Naive thymus-derived CD4-positive, alpha-beta T cell (primary cell): ENCODE measurements at regions not wholly inside any gene's neighbourhood (a gene's known extent, or its start where the extent isn't known, plus 50 kb on each side); places are given as distances from the start of the nearest gene placed in this dataset.
A peak's percentile ranks its signal among the peaks of the same experiment; 100 is the strongest.

Source experiments
- ATAC-seq: fragments of 150-1000 bp; cut with Tn5 transposase; 2 replicates; pipeline ENCODE4 v1.10.0; 2021; ENCODE audit warnings: mild to moderate bottlenecking, moderate library complexity
- CTCF ChIA-PET: fragments of 350-600 bp; sonication (Branson Sonifier 250); formaldehyde crosslinking; loops from one replicate; lab custom pipeline; 2021; ENCODE audit warnings: antibody characterized with exemption; lab: Charles Lee
- POLR2A ChIA-PET: fragments of 350-600 bp; sonication (Branson Sonifier 250); formaldehyde crosslinking; loops from one replicate; lab custom pipeline; 2021; ENCODE audit warnings: antibody characterized with exemption, inconsistent platforms; lab: Charles Lee
- DNase-seq, 9 donors: peaks; one replicate each; pipeline versions ENCODE4 v3.0.0 to v3.0.0-alpha.2; 2020 to 2022; ENCODE audit warnings: mixed read lengths in 1 of 9
- H3K27ac ChIP-seq: one replicate; pipeline ENCODE4 v1.7.0; 2013; ENCODE audit warnings: mild to moderate bottlenecking, low read depth, low read length, moderate library complexity
- H3K27me3 ChIP-seq, 2 donors: one replicate each; pipeline ENCODE4 v1.7.0; 2013; ENCODE audit warnings: low read length in 2 of 2, mild to moderate bottlenecking in 2 of 2, moderate library complexity in 2 of 2; ENCODE audit not compliant: control insufficient read depth in 2 of 2, insufficient read depth in 2 of 2
- H3K36me3 ChIP-seq, 3 experiments: 1 replicate in 2 of 3; 2 replicates in 1 of 3; pipeline ENCODE4 v1.7.0; 2013; ENCODE audit warnings: low read length in 3 of 3, mild to moderate bottlenecking in 3 of 3, moderate library complexity in 1 of 3; ENCODE audit not compliant: insufficient read depth in 3 of 3, control insufficient read depth in 2 of 3
- H3K4me1 ChIP-seq, 2 donors: one replicate each; pipeline ENCODE4 v1.7.0; 2013; ENCODE audit warnings: low read length in 2 of 2, mild to moderate bottlenecking in 2 of 2, moderate library complexity in 1 of 2; ENCODE audit not compliant: control insufficient read depth in 2 of 2, insufficient read depth in 2 of 2
- H3K4me3 ChIP-seq: 2 replicates; pipeline ENCODE4 v1.7.0; 2013; ENCODE audit warnings: mild to moderate bottlenecking, low read length
- H3K9me3 ChIP-seq, 3 experiments: 1 replicate in 2 of 3; 2 replicates in 1 of 3; pipeline ENCODE4 v1.7.0; 2013; ENCODE audit warnings: low read length in 3 of 3; ENCODE audit not compliant: control insufficient read depth in 2 of 3
- H3K27ac Mint-ChIP-seq, 9 donors: one replicate each; pipeline ENCODE4 v1.8.0; 2020 to 2022; ENCODE audit warnings: mixed read lengths in 9 of 9, mild to moderate bottlenecking in 8 of 9, moderate library complexity in 5 of 9, inconsistent platforms in 2 of 9
- H3K27me3 Mint-ChIP-seq, 5 donors: one replicate each; pipeline ENCODE4 v1.8.0; 2021 to 2022; ENCODE audit warnings: mixed read lengths in 5 of 5, mild to moderate bottlenecking in 1 of 5
- H3K36me3 Mint-ChIP-seq, 5 donors: one replicate each; pipeline ENCODE4 v1.8.0; 2020 to 2022; ENCODE audit warnings: mixed read lengths in 5 of 5, mild to moderate bottlenecking in 3 of 5, inconsistent platforms in 1 of 5
- H3K4me1 Mint-ChIP-seq, 7 donors: one replicate each; pipeline ENCODE4 v1.8.0; 2020 to 2022; ENCODE audit warnings: mixed read lengths in 7 of 7, mild to moderate bottlenecking in 3 of 7, inconsistent platforms in 1 of 7
- H3K4me3 Mint-ChIP-seq, 10 donors: one replicate each; pipeline ENCODE4 v1.8.0; 2020 to 2022; ENCODE audit warnings: mild to moderate bottlenecking in 10 of 10, mixed read lengths in 10 of 10, moderate library complexity in 6 of 10, inconsistent platforms in 2 of 10
- H3K9me3 Mint-ChIP-seq, 11 donors: one replicate each; pipeline ENCODE4 v1.8.0; 2020 to 2022; ENCODE audit warnings: mixed read lengths in 11 of 11, mild to moderate bottlenecking in 4 of 11, inconsistent platforms in 1 of 11, moderate library complexity in 1 of 11
- intact Hi-C, 2 donors: fragments of 100-400 bp; cut with micrococcal nuclease; formaldehyde crosslinking; loops; one replicate each; pipeline ENCODE4 v1.15.1; 2023

DNA sequence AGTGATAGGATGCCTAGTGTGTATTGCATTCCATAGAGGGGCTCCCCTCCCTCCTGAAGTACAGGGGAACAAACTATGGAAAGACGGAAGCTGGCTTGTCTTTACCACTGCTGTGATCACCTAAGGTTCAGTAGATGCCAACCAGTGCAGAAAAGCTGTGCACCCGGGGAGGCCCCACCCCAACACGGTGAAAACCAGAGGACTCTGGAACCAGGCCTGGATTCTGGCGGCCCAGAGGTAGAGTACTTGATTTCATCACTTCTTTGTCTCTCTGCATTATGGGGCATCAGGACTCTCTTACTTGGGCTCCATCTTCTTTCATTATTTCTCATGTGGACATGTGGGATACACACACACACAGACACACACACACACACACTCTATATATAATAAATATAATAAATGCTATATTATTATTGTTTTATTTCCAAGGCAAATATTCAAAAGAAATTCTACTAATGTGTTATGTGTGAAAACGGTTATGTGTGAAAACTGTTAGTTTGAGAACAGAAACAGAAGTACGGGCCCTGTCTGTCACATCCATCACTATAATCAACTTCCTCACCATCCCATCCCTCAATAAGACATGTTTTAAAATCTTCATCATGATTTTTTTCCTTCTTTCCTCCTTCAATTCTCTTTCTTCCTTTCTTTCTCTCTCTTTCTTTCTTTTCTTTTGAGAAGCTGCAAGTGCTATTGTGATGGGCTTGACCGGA is 152.4 kb upstream of the CMC1 start:
- H3K27ac ChIP-seq, result no peak overlapping the region
- no peaks in the 10 kb centered on the region for H3K9me3 ChIP-seq
- ChIA-PET CTCF (interaction anchor here (0.7 to 1.0 kb wide), 2 partner anchors 8 to 20 kb away, joined by 3 to 4 read pairs; no protein-coding TSS in a partner anchor), POLR2A (interaction anchor here (0.7 kb wide), 1 partner anchor 278 kb away, joined by 6 read pairs; no protein-coding TSS in a partner anchor)
- Mint-ChIP-seq H3K4me3 (peak overlapping the region in 1 of 10 donors; percentile 12), H3K4me1 (peaks cover 0 to 10% (median 0%) of the 10 kb centered on the region in 7 donors), H3K27me3 (no peaks in the 10 kb centered on the region), H3K36me3 (peaks cover 0 to 5% (median 0%) of the 10 kb centered on the region in 5 donors), H3K27ac (no peak overlapping the region), H3K9me3 (peaks cover 0 to 16% (median 8%) of the 10 kb centered on the region in 11 donors)
- no peaks in the 10 kb centered on the region for H3K27me3 ChIP-seq
- DNase-seq, result no peak
- H3K4me1 ChIP-seq, result no peaks in the 10 kb centered on the region
- no peaks in the 10 kb centered on the region for H3K36me3 ChIP-seq
- intact Hi-C loops, result loop anchor here (1.0 to 5.0 kb wide), 5 partner anchors 198 to 377 kb away; no protein-coding TSS in a partner anchor
- no peak for ATAC-seq
- H3K4me3 ChIP-seq, result no peak overlapping the region

GRCh38 chr3:28089527-28089897 is 151.9 kb upstream of the CMC1 start:
- no peak overlapping the region for H3K4me3 ChIP-seq
- H3K36me3 ChIP-seq, result no peaks in the 10 kb centered on the region
- Mint-ChIP-seq H3K4me1 (peaks cover 0 to 10% (median 0%) of the 10 kb centered on the region in 7 donors), H3K9me3 (peaks cover 0 to 20% (median 9%) of the 10 kb centered on the region in 11 donors), H3K36me3 (peaks cover 0 to 8% (median 0%) of the 10 kb centered on the region in 5 donors), H3K27me3 (no peaks in the 10 kb centered on the region), H3K4me3 (peak overlapping the region in 1 of 10 donors; percentile 12), H3K27ac (no peak overlapping the region)
- ATAC-seq (no peak), DNase-seq (peak in 5 of 9 donors; percentile 0 to 18 (median 8))
- no peaks in the 10 kb centered on the region for H3K9me3 ChIP-seq
- no peak overlapping the region for H3K27ac ChIP-seq
- CTCF ChIA-PET, result interaction anchor here (0.7 to 1.0 kb wide), 2 partner anchors 8 to 20 kb away, joined by 3 to 4 read pairs; no protein-coding TSS in a partner anchor
- H3K4me1 ChIP-seq, result no peaks in the 10 kb centered on the region
- H3K27me3 ChIP-seq, result no peaks in the 10 kb centered on the region
- POLR2A ChIA-PET, result interaction anchor here (0.7 kb wide), 1 partner anchor 278 kb away, joined by 6 read pairs; no protein-coding TSS in a partner anchor
- intact Hi-C loops, result loop anchor here (1.0 to 5.0 kb wide), 5 partner anchors 198 to 377 kb away; no protein-coding TSS in a partner anchor

- ChIA-PET POLR2A (no interaction called here), CTCF (no interaction called here)
- Histone ChIP-seq H3K27ac (no peak overlapping the region), H3K4me1 (no peaks in the 10 kb centered on the region), H3K36me3 (no peaks in the 10 kb centered on the region), H3K9me3 (peaks cover 0 to 5% (median 0%) of the 10 kb centered on the region in 3 experiments), H3K27me3 (peaks cover 0 to 3% of the 10 kb centered on the region in 2 donors), H3K4me3 (no peak overlapping the region)
- Mint-ChIP-seq H3K4me1 (peaks cover 0 to 6% (median 0%) of the 10 kb centered on the region in 7 donors), H3K36me3 (peaks cover 0 to 5% (median 4%) of the 10 kb centered on the region in 5 donors), H3K27ac (no peak overlapping the region), H3K4me3 (no peak overlapping the region), H3K27me3 (peaks cover 0 to 4% (median 0%) of the 10 kb centered on the region in 5 donors), H3K9me3 (peaks cover 5 to 40% (median 23%) of the 10 kb centered on the region in 11 donors)
- DNase-seq (no peak), ATAC-seq (no peak)
- intact Hi-C loops, result no loop called here
Observed at GRCh38 chr3:28099296-28099695, 142.1 kb upstream of the CMC1 start.

DNA sequence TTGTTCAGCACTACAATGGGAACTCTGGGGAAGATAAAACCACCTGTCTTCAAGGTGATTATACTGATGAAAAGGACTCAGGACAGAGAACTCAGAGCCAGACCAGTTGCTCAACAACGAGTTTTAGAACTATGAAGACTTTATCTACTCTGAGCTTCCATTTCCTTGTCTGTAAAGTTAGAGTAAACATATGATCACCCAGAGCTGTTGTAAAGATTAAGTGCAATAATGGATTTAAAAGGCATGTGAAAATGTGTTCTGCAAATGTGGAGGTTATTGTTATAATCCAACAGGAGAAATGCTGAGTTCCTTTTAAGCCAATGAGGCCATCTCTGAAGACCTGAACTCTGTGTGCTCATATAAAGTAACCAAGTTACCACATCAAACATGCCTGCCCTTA is 139.7 kb upstream of the CMC1 start:
- Histone ChIP-seq H3K36me3 (no peaks in the 10 kb centered on the region), H3K4me1 (no peaks in the 10 kb centered on the region), H3K4me3 (no peak overlapping the region), H3K27me3 (no peaks in the 10 kb centered on the region), H3K27ac (no peak overlapping the region), H3K9me3 (peaks cover 0 to 5% (median 0%) of the 10 kb centered on the region in 3 experiments)
- Mint-ChIP-seq H3K36me3 (peaks cover 0 to 5% (median 4%) of the 10 kb centered on the region in 5 donors), H3K4me3 (no peak overlapping the region), H3K27ac (no peak overlapping the region), H3K9me3 (peaks cover 4 to 30% (median 23%) of the 10 kb centered on the region in 11 donors), H3K4me1 (peaks cover 0 to 6% (median 0%) of the 10 kb centered on the region in 7 donors), H3K27me3 (peaks cover 0 to 5% (median 4%) of the 10 kb centered on the region in 5 donors)
- CTCF ChIA-PET, result no interaction called here
- no peak for DNase-seq
- intact Hi-C loops, result no loop called here
- ATAC-seq, result no peak
- POLR2A ChIA-PET, result no interaction called here

GRCh38 chr3:28103861-28104260 is 137.6 kb upstream of the CMC1 start:
- intact Hi-C loops, result no loop called here
- DNase-seq (no peak), ATAC-seq (no peak)
- H3K27me3 Mint-ChIP-seq, result peaks cover 0 to 5% (median 4%) of the 10 kb centered on the region in 5 donors
- peaks cover 0 to 5% (median 0%) of the 10 kb centered on the region in 3 experiments for H3K9me3 ChIP-seq
- ChIA-PET CTCF (no interaction called here), POLR2A (no interaction called here)
- no peak overlapping the region for H3K27ac ChIP-seq
- H3K36me3 ChIP-seq, result no peaks in the 10 kb centered on the region
- H3K36me3 Mint-ChIP-seq, result peaks cover 0 to 5% (median 4%) of the 10 kb centered on the region in 5 donors
- H3K27me3 ChIP-seq, result no peaks in the 10 kb centered on the region
- H3K4me3 ChIP-seq, result no peak overlapping the region
- no peak overlapping the region for H3K4me3 Mint-ChIP-seq
- H3K9me3 Mint-ChIP-seq, result peaks cover 4 to 25% (median 20%) of the 10 kb centered on the region in 11 donors
- H3K4me1 ChIP-seq, result no peaks in the 10 kb centered on the region
- no peak overlapping the region for H3K27ac Mint-ChIP-seq
- peaks cover 0 to 6% (median 0%) of the 10 kb centered on the region in 7 donors for H3K4me1 Mint-ChIP-seq

- ATAC-seq, result no peak
- H3K4me1 ChIP-seq, result no peaks in the 10 kb centered on the region
- H3K9me3 ChIP-seq, result peaks cover 0 to 4% (median 0%) of the 10 kb centered on the region in 3 experiments
- Mint-ChIP-seq H3K4me3 (no peak overlapping the region), H3K36me3 (peaks cover 0 to 8% (median 0%) of the 10 kb centered on the region in 5 donors), H3K9me3 (peaks cover 2 to 25% (median 12%) of the 10 kb centered on the region in 11 donors), H3K4me1 (peaks cover 0 to 6% (median 0%) of the 10 kb centered on the region in 7 donors), H3K27me3 (peaks cover 0 to 5% (median 4%) of the 10 kb centered on the region in 5 donors), H3K27ac (no peak overlapping the region)
- DNase-seq, result no peak
- H3K36me3 ChIP-seq, result no peaks in the 10 kb centered on the region
- H3K27me3 ChIP-seq, result no peaks in the 10 kb centered on the region
- intact Hi-C loops, result no loop called here
- POLR2A ChIA-PET, result no interaction called here
- H3K4me3 ChIP-seq, result no peak overlapping the region
- CTCF ChIA-PET, result no interaction called here
- H3K27ac ChIP-seq, result no peak overlapping the region
Observed at GRCh38 chr3:28104896-28105534, 136.4 kb upstream of the CMC1 start.
